OCI-LY7 (cell line): ENCODE measurements at regions not wholly inside any gene's neighbourhood (a gene's known extent, or its start where the extent isn't known, plus 50 kb on each side); places are given as distances from the start of the nearest gene placed in this dataset.

Experiments
- BruUV-seq: library from RNA; stranded (reverse); fragments of 400-500 nt; replicated peaks from 2 replicates; lab custom pipeline; 2021; lab: Mats Ljungman, UMichigan
- CTCF ChIA-PET: fragments of 300-600 bp; sonication (Branson Sonifier 250); formaldehyde crosslinking; loops from one replicate; lab custom pipeline; 2022; ENCODE audit warnings: antibody characterized with exemption; ENCODE audit not compliant: unreplicated experiment; lab: Charles Lee
- POLR2A ChIA-PET: fragments of 300-600 bp; sonication (Branson Sonifier 250); formaldehyde crosslinking; loops from one replicate; lab custom pipeline; 2022; ENCODE audit warnings: antibody characterized with exemption; lab: Charles Lee
- DNase-seq: peaks from one replicate; pipeline ENCODE4 v3.0.0-alpha.2; 2015; ENCODE audit warnings: low spot score
- H2AFZ ChIP-seq: fragments of 200-600 bp; sonication (generic), shearing (Covaris generic); 2 replicates; pipeline ENCODE4 v1.6.1; 2014; ENCODE audit warnings: mild to moderate bottlenecking, antibody characterized with exemption, low read length, moderate library complexity
- H3K27ac ChIP-seq: fragments of 200-600 bp; sonication (generic); 2 replicates; pipeline ENCODE4 v1.5.1; 2014; ENCODE audit warnings: mixed run types, low read depth, mild to moderate bottlenecking, moderate library complexity, low read length, inconsistent platforms; ENCODE audit not compliant: poor library complexity, severe bottlenecking
- H3K36me3 ChIP-seq: fragments of 200-600 bp; sonication (generic); 2 replicates; pipeline ENCODE4 v1.6.1; 2014; ENCODE audit warnings: mild to moderate bottlenecking, antibody characterized with exemption, low read length, moderate library complexity, mixed read lengths; ENCODE audit not compliant: insufficient read depth
- H3K4me1 ChIP-seq: fragments of 200-600 bp; sonication (generic); 2 replicates; pipeline ENCODE4 v1.5.1; 2014; ENCODE audit warnings: mild to moderate bottlenecking, low read length; ENCODE audit not compliant: insufficient read depth, poor library complexity, severe bottlenecking
- H3K4me2 ChIP-seq: fragments of 200-600 bp; sonication (generic); 2 replicates; pipeline ENCODE4 v1.6.1; 2014; ENCODE audit warnings: mild to moderate bottlenecking, low read length
- H3K4me3 ChIP-seq: fragments of 200-600 bp; sonication (generic); 2 replicates; pipeline ENCODE4 v1.5.1; 2014; ENCODE audit warnings: mild to moderate bottlenecking, low read depth, low read length; ENCODE audit not compliant: poor library complexity, severe bottlenecking
- H3K79me2 ChIP-seq: fragments of 200-600 bp; sonication (generic); 2 replicates; pipeline ENCODE4 v1.6.1; 2016; ENCODE audit warnings: low read depth, mild to moderate bottlenecking, low read length, moderate library complexity, mixed read lengths; ENCODE audit not compliant: insufficient read depth
- H3K9me2 ChIP-seq: fragments of 200-600 bp; sonication (generic); 2 replicates; pipeline ENCODE4 v1.6.1; 2016; ENCODE audit warnings: mild to moderate bottlenecking, low read length, mixed read lengths; ENCODE audit not compliant: insufficient read depth
- H3K9me3 ChIP-seq: fragments of 200-600 bp; sonication (generic); 2 replicates; pipeline ENCODE4 v1.6.1; 2014; ENCODE audit warnings: mild to moderate bottlenecking, mixed run types, low read length, mixed read lengths
- H4K20me1 ChIP-seq: fragments of 200-600 bp; sonication (generic); 2 replicates; pipeline ENCODE4 v1.6.1; 2014; ENCODE audit warnings: mild to moderate bottlenecking, antibody characterized with exemption, low read length, moderate library complexity, mixed read lengths; ENCODE audit not compliant: insufficient read depth
- EZH2phosphoT487 ChIP-seq: fragments of 200-600 bp; sonication (generic); IDR thresholded peaks from 2 replicates; pipeline ENCODE4 v1.6.1; 2018; ENCODE audit warnings: low read depth, borderline replicate concordance, mild to moderate bottlenecking, mixed run types, antibody characterized with exemption, low read length, moderate library complexity, mixed read lengths
- intact Hi-C: fragments of 100-400 bp; cut with micrococcal nuclease; formaldehyde crosslinking; loops from one replicate; pipeline ENCODE4 v1.10.0; 2022; ENCODE audit not compliant: unreplicated experiment
- TF ChIP-seq, protein P1 (sequence below): fragments of 200-600 bp; sonication (generic); conservative IDR thresholded peaks from 2 replicates; pipeline ENCODE4 v1.5.1; 2014; ENCODE audit warnings: mild to moderate bottlenecking, antibody characterized with exemption, low read length, moderate library complexity, mixed read lengths

DNA sequence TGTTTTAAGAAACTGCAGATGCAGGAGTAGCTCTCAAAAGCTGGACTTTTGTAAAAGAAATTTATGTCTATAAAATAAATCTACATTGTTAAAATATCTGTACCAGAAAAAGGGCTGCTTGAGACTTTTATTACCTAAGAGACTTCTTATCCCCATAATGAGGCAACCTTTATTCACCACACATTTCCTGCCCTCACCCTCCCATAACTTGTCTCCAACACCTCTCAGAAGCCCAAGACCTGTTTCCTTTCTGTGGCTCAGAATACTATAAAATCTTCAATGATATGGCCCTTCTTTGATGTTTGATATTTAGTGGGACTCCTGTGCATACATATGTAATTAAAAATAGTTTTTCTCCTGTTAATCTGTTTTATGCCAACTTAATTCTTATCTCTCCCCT is 141.5 kb upstream of the FER start:
- Histone ChIP-seq H4K20me1 (no peaks in the 10 kb centered on the region), H3K4me3 (no peak overlapping the region), H3K9me2 (no peaks in the 10 kb centered on the region), H2AFZ (no peak overlapping the region), H3K79me2 (no peaks in the 10 kb centered on the region), H3K9me3 (no peaks in the 10 kb centered on the region), H3K27ac (no peak overlapping the region), H3K4me2 (no peak overlapping the region), H3K4me1 (no peaks in the 10 kb centered on the region), H3K36me3 (no peaks in the 10 kb centered on the region)
- no peak for TF ChIP-seq EZH2phosphoT487
- TF ChIP-seq, protein P1, sequence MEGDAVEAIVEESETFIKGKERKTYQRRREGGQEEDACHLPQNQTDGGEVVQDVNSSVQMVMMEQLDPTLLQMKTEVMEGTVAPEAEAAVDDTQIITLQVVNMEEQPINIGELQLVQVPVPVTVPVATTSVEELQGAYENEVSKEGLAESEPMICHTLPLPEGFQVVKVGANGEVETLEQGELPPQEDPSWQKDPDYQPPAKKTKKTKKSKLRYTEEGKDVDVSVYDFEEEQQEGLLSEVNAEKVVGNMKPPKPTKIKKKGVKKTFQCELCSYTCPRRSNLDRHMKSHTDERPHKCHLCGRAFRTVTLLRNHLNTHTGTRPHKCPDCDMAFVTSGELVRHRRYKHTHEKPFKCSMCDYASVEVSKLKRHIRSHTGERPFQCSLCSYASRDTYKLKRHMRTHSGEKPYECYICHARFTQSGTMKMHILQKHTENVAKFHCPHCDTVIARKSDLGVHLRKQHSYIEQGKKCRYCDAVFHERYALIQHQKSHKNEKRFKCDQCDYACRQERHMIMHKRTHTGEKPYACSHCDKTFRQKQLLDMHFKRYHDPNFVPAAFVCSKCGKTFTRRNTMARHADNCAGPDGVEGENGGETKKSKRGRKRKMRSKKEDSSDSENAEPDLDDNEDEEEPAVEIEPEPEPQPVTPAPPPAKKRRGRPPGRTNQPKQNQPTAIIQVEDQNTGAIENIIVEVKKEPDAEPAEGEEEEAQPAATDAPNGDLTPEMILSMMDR = no peak
- ChIA-PET POLR2A (no interaction called here), CTCF (no interaction called here)
- DNase-seq = no peak
- intact Hi-C loops = no loop called here
- no TSS peak for BruUV-seq

DNA sequence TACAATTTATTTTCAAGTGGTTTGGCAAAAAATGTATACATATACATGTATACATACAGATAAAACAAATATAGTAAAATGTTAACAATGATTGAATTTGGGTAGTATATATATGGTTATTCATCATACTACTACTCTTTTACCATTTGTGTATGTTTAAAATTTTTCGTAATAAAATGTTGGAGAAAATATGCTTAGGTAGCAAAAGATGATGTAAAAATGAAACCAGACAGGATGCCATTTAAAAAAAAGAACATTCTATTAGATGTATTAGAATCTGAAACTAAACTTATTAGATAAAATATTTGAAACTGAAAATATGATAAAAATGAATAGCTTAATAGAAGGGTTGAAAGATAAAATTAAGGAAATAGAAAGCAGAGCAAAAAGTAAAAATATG is 144.9 kb upstream of the FER start:
- Histone ChIP-seq H4K20me1 (no peaks in the 10 kb centered on the region), H3K79me2 (no peaks in the 10 kb centered on the region), H3K4me3 (no peak overlapping the region), H3K4me1 (no peaks in the 10 kb centered on the region), H3K27ac (no peak overlapping the region), H3K9me2 (no peaks in the 10 kb centered on the region), H3K36me3 (no peaks in the 10 kb centered on the region), H3K9me3 (no peaks in the 10 kb centered on the region), H2AFZ (no peak overlapping the region), H3K4me2 (no peak overlapping the region)
- ChIA-PET CTCF (no interaction called here), POLR2A (interaction anchor here (0.6 kb wide), 1 partner anchor 128 kb away, joined by 3 read pairs; no protein-coding TSS in a partner anchor)
- BruUV-seq = no TSS peak
- no peak for TF ChIP-seq EZH2phosphoT487
- TF ChIP-seq, protein P1 = no peak
- intact Hi-C loops = no loop called here
- no peak for DNase-seq

DNA sequence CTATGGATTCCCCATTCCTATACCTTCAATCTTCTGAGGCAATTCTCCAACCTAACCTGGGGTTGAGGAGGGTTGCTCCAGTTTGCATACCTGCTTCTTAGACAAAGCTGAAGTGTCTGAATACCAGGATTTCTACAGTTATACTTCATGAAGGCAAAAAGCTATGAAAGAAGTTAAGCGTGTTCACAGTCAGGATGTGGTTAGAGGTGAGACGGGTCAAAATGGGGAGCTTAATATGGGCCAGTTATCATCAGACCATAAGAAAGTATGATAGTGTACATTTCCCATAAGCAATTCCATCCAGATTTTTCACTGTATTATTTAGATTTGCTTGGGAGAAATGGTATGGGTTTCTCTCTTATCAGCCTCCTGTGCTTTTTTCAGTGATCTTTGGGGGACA is 156.9 kb upstream of the FER start:
- intact Hi-C loops = no loop called here
- Histone ChIP-seq H4K20me1 (no peaks in the 10 kb centered on the region), H3K27ac (no peak overlapping the region), H3K79me2 (no peaks in the 10 kb centered on the region), H3K9me2 (no peaks in the 10 kb centered on the region), H3K4me3 (no peak overlapping the region), H2AFZ (no peak overlapping the region), H3K4me2 (no peak overlapping the region), H3K36me3 (no peaks in the 10 kb centered on the region), H3K9me3 (no peaks in the 10 kb centered on the region), H3K4me1 (no peaks in the 10 kb centered on the region)
- TF ChIP-seq, protein P1 = no peak
- TF ChIP-seq EZH2phosphoT487 = no peak
- ChIA-PET CTCF (no interaction called here), POLR2A (interaction anchor here (0.5 kb wide), 1 partner anchor 247 kb away, joined by 3 read pairs; no protein-coding TSS in a partner anchor)
- DNase-seq = no peak
- BruUV-seq = no TSS peak
